GM18499 (cell line): ENCODE measurements at regions not wholly inside any gene's neighbourhood (a gene's known extent, or its start where the extent isn't known, plus 50 kb on each side); places are given as distances from the start of the nearest gene placed in this dataset.

Experiments
- ATAC-seq: cut with Tn5 transposase; IDR thresholded peaks from one replicate; pipeline ENCODE4 v1.9.1; 2021; ENCODE audit warnings: moderate number of reproducible peaks; ENCODE audit not compliant: insufficient read depth, unreplicated experiment

DNA sequence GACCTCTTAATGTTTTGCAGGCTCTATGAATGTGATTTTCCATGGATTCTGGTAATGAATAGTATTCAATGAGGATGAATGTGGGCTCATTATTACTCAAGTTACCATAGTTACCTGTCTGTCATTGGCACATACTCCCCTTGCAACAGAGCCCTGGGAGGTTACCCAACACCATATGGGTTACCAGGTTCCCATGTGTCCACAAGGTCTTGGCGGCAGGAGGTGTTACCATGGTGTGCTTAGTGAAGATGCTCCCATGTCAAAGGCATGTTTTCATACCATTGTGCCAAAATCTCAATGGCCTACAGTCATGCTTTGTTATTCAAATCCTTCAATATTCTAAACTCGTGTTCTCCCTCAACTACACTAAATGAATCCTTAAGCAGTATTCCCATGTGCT lies 232.5 kb downstream of the HDGFL1 start:
- no peak for ATAC-seq

DNA sequence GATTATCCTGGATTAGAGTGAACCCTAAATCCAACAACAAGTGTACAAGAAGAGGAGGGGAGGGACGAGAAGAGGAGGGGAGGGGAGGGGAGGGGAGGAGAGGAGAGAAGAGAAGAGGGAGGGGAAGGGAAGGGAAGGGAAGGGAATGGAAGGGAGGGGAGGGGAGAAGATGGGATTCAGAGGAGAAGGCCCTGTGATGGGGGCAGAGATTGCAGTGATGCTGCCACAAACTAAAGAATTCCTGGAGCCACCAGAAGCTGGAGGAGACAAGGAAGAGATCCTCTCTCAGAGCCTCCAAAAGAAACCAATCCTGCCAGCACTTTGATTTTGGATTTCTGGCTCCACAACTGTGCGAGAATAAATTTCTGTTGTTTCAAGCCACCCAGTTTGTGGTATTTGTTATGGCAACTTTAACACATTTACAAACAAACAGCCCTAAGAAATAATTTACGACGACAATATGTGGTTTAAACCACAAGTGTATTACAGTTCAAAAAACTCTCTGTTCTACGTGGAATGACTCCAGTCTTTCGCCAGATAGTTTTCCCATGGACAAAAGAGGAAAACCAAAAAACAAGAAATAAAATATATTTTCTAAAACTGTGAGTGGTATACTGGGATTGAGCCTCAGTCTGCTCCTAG lies 235.4 kb downstream of the HDGFL1 start:
- no peak for ATAC-seq

DNA sequence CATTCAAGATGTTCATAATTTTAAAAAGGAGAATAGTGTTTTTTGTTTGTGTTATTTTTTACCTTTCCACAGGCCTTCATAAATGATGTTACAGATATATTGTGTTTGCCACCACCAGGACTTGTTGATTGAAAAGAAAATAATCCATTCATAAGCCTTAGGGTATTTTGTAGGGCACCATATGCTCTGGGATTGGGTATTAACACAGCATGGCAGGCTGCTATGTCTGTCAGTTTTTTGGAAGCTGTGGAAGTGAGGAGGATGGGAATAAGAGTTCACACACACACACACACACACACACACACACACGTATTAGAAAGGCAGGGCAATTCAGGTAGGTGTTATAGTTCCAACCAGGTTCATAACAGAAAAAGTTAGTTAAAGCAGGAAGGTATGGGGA lies 237.9 kb downstream of the HDGFL1 start:
- ATAC-seq: no peak

DNA sequence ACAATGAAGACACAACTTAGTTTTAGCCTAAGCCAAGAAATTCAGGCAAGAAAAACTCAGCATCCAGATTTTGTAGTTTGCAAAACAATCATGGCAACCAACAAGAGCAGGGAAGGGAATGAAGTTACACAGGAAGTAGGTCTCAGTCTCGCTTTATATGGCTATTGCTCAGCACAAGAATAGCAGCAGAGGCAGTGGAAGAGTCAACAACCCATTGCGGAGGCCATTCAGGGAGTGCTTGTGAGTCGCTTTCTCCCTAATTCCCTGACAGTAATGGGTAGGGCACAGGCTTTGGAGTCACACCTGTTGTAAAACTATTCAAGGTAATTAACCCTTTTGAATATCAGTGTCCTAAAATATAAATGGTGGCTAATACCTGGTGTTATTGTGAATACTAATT lies 238.5 kb downstream of the HDGFL1 start:
- no peak for ATAC-seq

DNA sequence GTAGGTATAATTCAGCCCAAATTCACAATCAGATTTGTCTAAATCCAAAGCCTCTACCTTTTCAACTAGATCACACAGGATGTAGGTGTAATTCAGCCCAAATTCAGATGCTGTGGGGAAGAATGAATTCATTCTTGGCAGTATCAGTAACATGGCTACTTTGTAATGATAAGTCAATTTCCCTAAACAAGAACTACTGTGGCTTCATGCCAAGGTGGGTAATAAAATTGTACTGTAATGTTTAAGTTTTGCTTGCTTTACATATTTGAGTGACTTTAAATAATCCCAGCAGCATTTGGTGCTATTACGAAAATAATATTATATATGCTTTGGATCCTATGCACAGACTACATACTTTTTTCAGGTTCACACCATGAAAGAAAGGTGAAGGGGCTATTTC lies 239.1 kb downstream of the HDGFL1 start:
- no peak for ATAC-seq

DNA sequence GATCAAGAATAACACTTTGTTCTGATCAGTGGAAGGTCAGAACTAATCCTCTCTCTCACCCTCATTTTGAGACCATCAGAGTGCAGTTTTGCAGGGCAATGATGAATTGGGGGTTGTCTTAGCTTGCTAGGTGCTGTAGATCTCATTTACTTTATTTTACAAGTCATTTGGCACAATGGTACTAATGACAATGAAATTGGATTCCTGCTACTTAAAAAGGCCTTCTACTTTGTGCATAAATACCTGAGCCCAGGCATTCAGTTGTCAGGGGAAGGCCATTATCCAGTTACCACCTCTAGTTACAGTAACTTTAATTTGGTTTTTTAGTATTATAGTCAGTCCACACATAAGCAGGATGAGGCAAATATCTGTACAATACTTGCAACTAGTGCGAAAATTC lies 240.0 kb downstream of the HDGFL1 start:
- no peak for ATAC-seq

DNA sequence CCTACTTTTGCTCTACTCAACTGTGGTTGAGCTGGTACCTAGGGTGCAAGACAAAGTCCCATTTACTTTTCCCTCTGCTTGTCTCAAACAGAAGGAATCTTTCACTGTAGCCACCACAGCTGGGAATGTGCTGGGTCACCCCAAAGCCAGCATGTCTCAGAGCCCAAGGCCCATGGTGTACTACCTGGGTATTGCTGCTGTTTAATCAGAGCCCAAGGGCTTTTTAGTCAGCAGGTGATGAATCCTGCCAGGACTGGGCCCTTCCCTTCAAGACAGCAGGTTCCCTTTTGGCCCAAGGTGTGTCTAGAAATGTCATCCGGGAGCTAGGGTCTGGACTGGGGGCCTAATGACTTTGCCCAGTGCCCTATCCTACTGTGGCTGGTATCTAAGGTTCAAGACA lies 249.8 kb downstream of the HDGFL1 start:
- no peak for ATAC-seq

DNA sequence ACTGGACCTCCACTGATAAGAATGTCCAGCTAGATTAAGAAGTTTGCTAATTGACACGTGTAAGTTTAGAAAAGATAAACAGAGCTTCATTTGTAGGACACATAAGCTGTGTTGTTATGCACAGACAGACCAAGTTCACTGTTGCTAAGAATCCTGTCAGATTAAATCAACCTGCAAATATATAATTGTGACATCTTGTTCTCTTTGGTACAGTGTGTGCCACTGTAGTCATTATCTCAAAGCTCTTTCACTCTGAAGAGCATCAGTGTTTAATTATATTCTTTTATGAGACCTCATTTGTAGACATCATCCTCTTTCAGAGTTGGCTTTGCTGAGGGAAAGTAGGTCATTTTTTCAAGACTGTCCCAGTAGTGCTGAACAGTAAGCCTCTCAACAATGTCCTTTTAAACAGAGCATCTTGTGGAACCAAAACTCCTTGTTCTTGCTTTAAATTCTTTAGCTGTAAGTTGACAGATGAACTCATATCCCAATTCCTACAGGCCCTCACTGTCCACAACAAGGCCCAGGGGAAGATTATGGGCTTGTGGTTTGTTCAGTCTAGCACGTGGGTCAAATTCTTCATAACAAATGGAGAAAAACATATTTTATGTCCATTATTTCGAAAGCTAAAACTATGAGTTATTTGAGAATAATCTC lies 252.4 kb downstream of the HDGFL1 start:
- no peak for ATAC-seq

DNA sequence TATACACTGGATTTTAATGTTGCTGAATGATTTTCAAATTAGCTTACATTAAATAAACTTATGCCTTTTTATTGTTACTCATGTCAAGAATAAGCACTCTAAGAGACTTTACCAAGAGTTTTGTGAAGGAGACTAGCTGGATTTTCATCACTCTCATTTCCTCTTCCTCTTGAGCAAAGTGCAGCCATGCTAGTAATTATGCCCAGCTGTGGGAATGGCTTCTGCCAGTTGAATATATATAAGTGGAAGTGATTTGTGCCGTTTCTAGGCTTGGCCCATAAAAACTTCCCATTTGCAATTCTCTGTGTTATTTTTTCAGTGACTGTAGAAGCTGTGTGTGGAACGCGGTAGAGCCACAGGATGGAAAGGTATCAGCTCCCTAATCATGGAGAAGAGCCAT lies 255.8 kb downstream of the HDGFL1 start:
- no peak for ATAC-seq

DNA sequence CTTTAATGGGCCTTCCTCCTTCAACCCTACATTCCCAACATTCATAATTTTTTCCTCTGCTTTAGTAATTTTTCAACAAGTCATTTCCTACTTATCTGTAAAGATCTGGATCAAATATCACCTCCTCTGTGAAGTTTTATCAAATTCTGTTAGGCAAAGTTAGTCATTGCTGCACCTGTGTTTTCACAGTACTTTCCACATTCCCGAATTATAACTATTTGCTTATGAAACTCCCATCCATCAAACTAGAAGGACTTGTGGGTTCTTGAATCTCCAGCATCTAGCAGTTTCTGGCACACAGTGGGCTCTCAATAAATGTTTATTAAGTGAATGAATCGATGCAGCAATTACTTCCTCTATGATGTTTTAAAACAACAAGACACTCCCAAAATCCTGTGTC lies 257.6 kb downstream of the HDGFL1 start:
- ATAC-seq: no peak

DNA sequence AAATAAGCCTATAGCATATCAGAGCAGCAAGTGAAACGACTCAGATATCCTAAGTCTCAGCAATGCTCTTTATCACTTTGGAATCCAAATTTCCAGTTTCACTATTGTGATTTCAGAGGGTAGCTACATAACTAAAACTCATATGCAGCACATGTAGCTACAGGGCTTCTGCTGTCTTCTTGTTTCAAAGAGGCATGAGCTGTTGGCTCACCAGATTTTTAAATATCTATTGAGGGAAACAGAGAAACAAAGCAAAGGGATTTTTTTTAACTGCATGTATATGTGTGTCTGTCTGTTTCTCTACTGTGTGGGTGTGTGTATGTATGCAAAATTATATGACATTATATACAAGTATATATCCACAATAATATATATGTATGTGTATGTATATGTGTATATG lies 258.4 kb downstream of the HDGFL1 start:
- no peak for ATAC-seq

DNA sequence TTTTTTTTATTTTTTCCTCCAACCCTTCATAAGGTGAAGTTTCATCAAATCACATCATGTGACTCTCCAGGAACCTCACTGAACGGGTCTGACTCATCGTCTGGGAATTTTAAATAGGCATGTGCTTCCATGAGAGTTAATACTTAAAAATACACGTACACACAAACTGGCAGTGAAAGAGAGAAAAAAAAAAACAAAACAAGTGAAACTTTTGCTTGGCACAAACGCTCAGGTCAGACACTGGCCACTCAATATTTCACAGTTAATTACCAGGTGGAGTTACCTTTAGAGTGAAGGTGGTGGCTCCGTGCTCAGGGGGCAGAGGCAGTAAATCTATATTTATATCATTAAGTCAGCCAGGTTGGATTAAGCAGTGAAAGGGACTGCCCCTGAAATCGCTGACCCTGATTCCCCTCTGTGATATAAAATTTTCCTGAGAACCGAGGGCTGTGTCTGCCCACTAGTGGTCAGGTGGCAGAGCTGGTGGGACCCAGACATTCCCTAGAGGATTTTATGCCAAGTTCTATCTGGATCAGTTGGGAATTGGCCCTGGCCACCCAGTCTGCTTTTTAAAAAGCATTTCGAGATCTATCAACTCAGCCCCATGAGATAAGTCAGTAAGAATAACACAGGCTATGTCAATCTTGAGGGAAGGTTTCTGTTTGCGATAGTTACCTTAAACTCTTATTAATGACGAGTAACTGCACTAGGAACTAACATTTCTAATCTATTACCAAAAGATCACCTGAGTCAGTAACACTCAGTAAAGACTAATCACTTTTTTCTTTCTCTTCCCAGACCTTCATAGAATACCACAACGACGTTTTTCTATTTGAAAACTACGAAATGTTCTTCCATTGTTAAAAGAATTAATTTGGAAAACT lies 259.1 kb downstream of the HDGFL1 start:
- no peak for ATAC-seq

DNA sequence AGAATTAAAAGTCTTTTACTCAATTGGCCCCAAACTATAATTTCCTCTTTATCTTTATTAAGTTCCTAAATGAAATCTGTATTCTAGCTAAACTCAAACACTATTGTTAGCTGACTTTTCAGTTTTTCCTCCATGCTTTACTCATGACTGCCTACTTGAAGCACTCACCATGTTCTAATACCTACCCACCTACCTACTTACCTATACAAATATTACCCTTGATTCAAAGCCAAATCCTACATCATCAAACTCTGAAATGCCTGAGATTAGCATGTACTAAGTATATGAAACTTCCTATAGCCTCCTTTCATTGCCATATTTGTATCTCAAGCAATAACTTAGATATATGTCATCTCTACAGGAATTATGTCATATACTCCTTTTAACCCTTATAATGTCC lies 259.7 kb downstream of the HDGFL1 start:
- ATAC-seq: no peak

DNA sequence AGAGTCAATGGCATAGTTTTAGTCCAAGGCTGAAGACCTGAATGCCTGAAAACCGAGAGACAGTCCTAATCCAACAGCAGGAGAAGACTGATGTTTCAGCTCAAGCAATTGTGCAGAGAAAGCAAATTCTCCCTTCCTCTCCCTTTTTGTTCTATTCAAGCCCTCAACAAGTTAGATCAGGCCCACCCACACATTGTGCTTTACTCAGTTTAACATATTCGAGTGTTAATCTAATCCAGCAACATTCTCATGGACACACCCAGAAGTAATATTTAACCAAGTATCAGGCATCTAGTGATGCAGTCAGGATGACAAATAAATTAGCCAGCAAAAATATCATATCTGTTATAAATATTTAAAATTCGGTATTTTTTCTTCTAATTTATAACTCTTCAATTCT lies 261.1 kb downstream of the HDGFL1 start:
- ATAC-seq: no peak

DNA sequence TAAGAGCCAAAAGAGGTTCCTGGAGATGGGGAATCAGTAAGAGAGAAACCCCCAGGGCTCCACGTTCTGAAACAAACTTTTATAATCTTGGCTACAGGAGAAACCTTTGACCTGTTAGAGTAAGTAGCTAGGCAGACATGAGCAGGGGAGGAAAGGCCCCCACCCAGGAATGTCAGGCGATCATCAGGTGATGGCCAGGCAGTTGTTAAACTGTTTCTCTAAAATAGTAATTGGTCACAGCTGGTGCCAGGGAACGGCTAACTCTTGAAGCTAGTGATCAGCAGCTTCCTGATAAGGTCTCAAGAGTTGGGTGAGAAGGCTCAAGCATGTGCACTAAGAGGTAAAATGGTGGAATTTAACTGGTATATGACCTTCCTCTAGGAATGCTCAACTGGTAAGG lies 263.8 kb downstream of the HDGFL1 start:
- ATAC-seq: no peak

DNA sequence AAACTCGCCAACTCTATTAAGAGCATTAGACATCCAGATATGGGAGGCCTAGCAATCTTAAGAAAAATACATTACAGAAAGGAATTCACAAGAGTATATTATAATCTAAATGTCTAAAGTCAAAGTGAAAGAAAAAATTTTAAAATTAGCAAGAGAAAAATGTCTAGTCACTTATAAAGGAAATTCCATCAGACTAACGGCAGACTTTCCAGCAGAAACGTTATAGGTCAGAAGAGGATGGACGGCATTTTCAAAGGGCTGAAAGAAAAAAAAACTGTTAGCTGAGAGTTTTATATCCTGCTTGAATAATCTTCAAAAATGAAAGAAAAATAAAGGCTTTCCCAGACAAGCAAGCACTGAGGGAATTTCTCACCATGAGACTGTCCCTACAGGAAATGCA lies 269.0 kb downstream of the HDGFL1 start:
- no peak for ATAC-seq

DNA sequence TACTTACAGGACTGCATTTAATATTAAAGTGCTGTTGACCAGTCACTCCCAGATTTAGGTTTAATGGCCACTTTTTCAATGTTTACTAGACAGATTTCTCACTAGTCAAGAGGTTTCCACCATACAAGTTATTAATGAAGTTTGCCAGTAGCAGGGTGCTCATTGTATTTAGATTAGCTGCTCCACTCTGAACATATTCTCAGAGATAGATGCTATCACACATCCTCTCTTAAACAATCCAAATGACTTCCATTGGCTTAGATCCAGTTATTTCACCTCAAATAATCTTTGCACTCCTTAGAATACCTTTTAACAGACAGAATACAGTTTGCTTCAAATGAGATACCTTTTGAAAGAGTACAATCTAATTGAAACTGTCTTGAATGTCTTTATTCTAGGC lies 276.1 kb downstream of the HDGFL1 start:
- no peak for ATAC-seq

DNA sequence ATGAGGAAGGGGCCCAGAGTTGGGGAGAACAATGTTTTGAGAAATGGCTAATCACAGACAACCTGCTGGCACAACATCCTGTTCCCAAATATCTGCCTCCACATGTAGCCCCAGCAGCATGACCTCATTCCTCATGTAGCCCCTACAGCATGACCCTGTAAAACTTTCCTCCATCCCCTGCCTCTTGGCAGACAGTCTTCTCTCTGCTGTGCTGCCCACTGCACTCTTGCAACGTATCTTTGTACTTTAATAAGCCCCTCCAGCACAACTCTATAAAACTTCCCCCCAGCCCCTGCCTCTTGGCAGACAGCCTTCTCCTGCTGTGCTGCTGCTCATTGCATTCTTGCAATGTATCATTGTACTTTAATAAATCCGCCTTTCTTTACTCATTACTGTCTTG lies 278.8 kb downstream of the HDGFL1 start:
- no peak for ATAC-seq

DNA sequence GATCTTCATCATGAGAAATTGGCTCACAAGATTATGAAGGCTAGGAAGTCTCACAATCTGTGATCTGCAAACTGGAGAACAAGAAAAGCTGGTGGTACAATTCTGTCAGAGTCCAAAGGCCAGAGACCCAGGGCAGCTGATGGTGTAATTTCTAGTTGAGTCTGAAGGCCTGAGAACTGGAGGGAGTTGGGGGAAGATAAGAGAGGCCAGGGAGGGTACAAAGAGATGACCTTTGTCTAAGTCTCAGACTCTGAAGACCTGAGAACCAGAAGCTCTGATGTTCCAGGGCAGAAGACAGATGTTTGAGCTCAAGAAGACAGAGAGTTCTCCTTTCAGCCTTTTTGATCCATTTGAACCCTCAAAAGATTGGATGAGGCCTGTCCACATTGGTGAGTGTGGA lies 280.6 kb downstream of the HDGFL1 start:
- ATAC-seq: no peak

DNA sequence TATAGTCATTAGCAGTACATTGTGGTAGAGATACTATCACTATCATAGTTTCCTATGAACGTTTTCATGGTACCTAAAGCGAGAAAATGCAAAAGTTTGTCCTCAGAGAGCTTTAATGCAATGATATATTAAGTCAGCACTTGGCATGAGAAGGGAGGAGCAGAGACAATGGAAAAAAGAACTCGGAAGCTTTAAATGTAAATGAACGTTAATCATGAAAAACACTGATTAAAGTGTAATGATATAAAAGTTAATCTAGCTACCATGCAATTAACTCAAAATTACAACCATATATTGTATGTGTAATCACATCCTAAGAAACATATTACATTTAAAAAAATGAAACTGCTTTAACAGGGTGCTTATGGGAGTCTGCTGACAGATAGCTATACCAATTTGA lies 282.7 kb downstream of the HDGFL1 start:
- no peak for ATAC-seq

DNA sequence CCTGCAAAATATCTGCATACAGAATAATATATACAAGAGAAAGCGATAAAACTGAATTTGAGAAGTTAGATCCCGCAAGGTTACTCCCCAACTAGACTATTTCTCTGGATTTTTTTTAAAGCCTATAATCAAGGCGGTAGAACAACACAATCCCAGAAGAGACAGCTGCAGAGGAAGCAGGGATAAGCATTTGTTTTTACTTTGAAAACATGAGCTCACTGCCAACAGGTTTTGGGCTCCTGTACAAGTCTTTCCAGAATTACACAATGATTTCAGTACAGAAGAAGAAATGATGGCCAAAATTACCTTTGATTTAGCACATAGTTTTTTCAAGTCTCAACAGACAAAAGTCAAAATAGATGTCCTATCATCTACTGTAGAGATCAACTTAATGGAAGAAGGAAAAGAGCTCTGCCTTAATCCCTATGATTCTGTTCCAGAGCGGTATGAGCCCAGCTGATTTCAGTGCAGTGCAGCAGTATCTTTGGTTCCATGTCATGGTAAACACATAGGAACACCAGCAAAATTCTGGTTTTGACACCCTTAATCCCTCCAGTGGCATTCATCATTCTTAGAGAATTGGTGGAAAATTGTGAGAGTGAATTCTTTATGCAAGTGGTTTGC lies 304.3 kb downstream of the HDGFL1 start:
- no peak for ATAC-seq
